ENCODE measurements at regions not wholly inside any gene's neighbourhood (a gene's known extent, or its start where the extent isn't known, plus 50 kb on each side); places are given as distances from the start of the nearest gene placed in this dataset.

- H3K27me3 Mint-ChIP-seq = no peaks in the 10 kb centered on the region
- peak overlapping the region; percentile 4 for H3K27ac Mint-ChIP-seq
- H4K20me1 ChIP-seq (ENCODE audit: control insufficient read depth, insufficient read depth, low read length, poor library complexity, severe bottlenecking) = no peaks in the 10 kb centered on the region
- POLR2A ChIA-PET = no interaction called here
- H3K4me1 Mint-ChIP-seq = peaks cover 6% of the 10 kb centered on the region
- H3K9me3 ChIP-seq (ENCODE audit: control extremely low read depth in 1 of 3, control insufficient read depth in 2 of 3, insufficient read depth in 1 of 3, low read length in 2 of 3) = no peaks in the 10 kb centered on the region
- no CpG with 5 or more reads among the region's 1 CpG for WGBS (ENCODE audit: insufficient coverage)
- H3K4me3 ChIP-seq (ENCODE audit: control extremely low read depth in 1 of 5, extremely low read depth in 1 of 5, insufficient read depth in 1 of 5, low read depth in 2 of 5, low read length in 4 of 5) = no peak overlapping the region
- no peaks in the 10 kb centered on the region for H3K27me3 ChIP-seq (replicated peaks in 1 of 4; ENCODE audit: control extremely low read depth in 1 of 4, control insufficient read depth in 3 of 4, insufficient read depth in 4 of 4, low read length in 3 of 4)
- no peak overlapping the region for H3K27ac ChIP-seq (ENCODE audit: low read length in 2 of 2)
- DNase-seq (no peak), ATAC-seq (ENCODE audit: low read depth) (no peak)
- H3K4me2 ChIP-seq (replicated peaks; ENCODE audit: low read depth, low read length, poor library complexity, severe bottlenecking) = no peak overlapping the region
- no peaks in the 10 kb centered on the region for H3K4me1 ChIP-seq (ENCODE audit: control insufficient read depth in 2 of 2, insufficient read depth in 2 of 2, low read length in 2 of 2)
- no peak for TF ChIP-seq EZH2 (IDR thresholded peaks at IDR 0.05; ENCODE audit: borderline replicate concordance, insufficient read depth, low read depth, low read length, poor library complexity, severe bottlenecking)
- no peak for TF ChIP-seq CTCF (IDR thresholded peaks at IDR 0.05)
- intact Hi-C loops (cut with micrococcal nuclease) = no loop called here
- H3K9ac ChIP-seq (ENCODE audit: low read length) = no peak overlapping the region
- no peak overlapping the region for H3K4me3 Mint-ChIP-seq
- H3K9me3 Mint-ChIP-seq (ENCODE audit: insufficient read depth) = no peaks in the 10 kb centered on the region
- CTCF ChIA-PET = no interaction called here
- H3K79me2 ChIP-seq (ENCODE audit: control insufficient read depth, insufficient read depth, low read length) = no peaks in the 10 kb centered on the region
- no peaks in the 10 kb centered on the region for H3K36me3 ChIP-seq (replicated peaks in 1 of 2; ENCODE audit: control extremely low read depth in 1 of 2, control insufficient read depth in 1 of 2, extremely low read depth in 1 of 2, insufficient read depth in 2 of 2, low read length in 1 of 2)
- H2AFZ ChIP-seq (ENCODE audit: insufficient read depth, low read depth, low read length, poor library complexity, severe bottlenecking) = no peak overlapping the region
Measured at GRCh38 chr12:126773491-126773890, 1493.5 kb upstream of the TMEM132C start.

- CTCF ChIA-PET = no interaction called here
- DNase-seq = no peak
- Histone ChIP-seq H3K27me3 (replicated peaks in 1 of 4; ENCODE audit: control extremely low read depth in 1 of 4, control insufficient read depth in 3 of 4, insufficient read depth in 4 of 4, low read length in 3 of 4) (no peaks in the 10 kb centered on the region), H2AFZ (ENCODE audit: insufficient read depth, low read depth, low read length, poor library complexity, severe bottlenecking) (no peak overlapping the region), H3K36me3 (replicated peaks in 1 of 2; ENCODE audit: control extremely low read depth in 1 of 2, control insufficient read depth in 1 of 2, extremely low read depth in 1 of 2, insufficient read depth in 2 of 2, low read length in 1 of 2) (no peaks in the 10 kb centered on the region), H3K79me2 (ENCODE audit: control insufficient read depth, insufficient read depth, low read length) (no peaks in the 10 kb centered on the region), H3K9ac (ENCODE audit: low read length) (no peak overlapping the region), H3K4me2 (replicated peaks; ENCODE audit: low read depth, low read length, poor library complexity, severe bottlenecking) (no peak overlapping the region), H3K9me3 (ENCODE audit: control extremely low read depth in 1 of 3, control insufficient read depth in 2 of 3, insufficient read depth in 1 of 3, low read length in 2 of 3) (no peaks in the 10 kb centered on the region), H3K27ac (ENCODE audit: low read length in 2 of 2) (no peak overlapping the region), H3K4me1 (ENCODE audit: control insufficient read depth in 2 of 2, insufficient read depth in 2 of 2, low read length in 2 of 2) (no peaks in the 10 kb centered on the region), H4K20me1 (ENCODE audit: control insufficient read depth, insufficient read depth, low read length, poor library complexity, severe bottlenecking) (no peaks in the 10 kb centered on the region), H3K4me3 (ENCODE audit: control extremely low read depth in 1 of 5, extremely low read depth in 1 of 5, insufficient read depth in 1 of 5, low read depth in 2 of 5, low read length in 4 of 5) (no peak overlapping the region)
- no peak overlapping the region for H3K4me3 Mint-ChIP-seq
- H3K27me3 Mint-ChIP-seq = no peaks in the 10 kb centered on the region
- ATAC-seq (ENCODE audit: low read depth) = no peak
- POLR2A ChIA-PET = no interaction called here
- peaks cover 6% of the 10 kb centered on the region for H3K4me1 Mint-ChIP-seq
- no peak overlapping the region for H3K27ac Mint-ChIP-seq
- intact Hi-C loops (cut with micrococcal nuclease) = no loop called here
- H3K9me3 Mint-ChIP-seq (ENCODE audit: insufficient read depth) = no peaks in the 10 kb centered on the region
- 94% methylated on average over 3 of the region's 6 CpGs for WGBS (ENCODE audit: insufficient coverage)
- TF ChIP-seq CTCF (IDR thresholded peaks at IDR 0.05) (no peak), EZH2 (IDR thresholded peaks at IDR 0.05; ENCODE audit: borderline replicate concordance, insufficient read depth, low read depth, low read length, poor library complexity, severe bottlenecking) (no peak)
Measured at GRCh38 chr12:126776026-126776655, 1490.8 kb upstream of the TMEM132C start.

Measured in B cell (primary cell).